Thoracic aorta (tissue), 2 donors: ENCODE measurements at regions not wholly inside any gene's neighbourhood (a gene's known extent, or its start where the extent isn't known, plus 50 kb on each side); places are given as distances from the start of the nearest gene placed in this dataset.

Experiments used
- ATAC-seq: fragments of 150-250 bp; one replicate; pipeline ENCODE4 v1.8.0; 2017; ENCODE audit warnings: low read depth; ENCODE audit not compliant: insufficient number of reproducible peaks, low FRiP score
- DNase-seq: peaks from one replicate; pipeline ENCODE4 v3.0.0-alpha.2; 2020; ENCODE audit warnings: low spot score
- H3K27ac ChIP-seq, 2 donors: fragments of 200-600 bp; sonication (generic); 1 replicate in 1 of 2; 2 replicates in 1 of 2; pipeline ENCODE4 v1.5.1; 2016; ENCODE audit warnings: mild to moderate bottlenecking in 2 of 2, moderate library complexity in 2 of 2
- H3K27me3 ChIP-seq: fragments of 200-600 bp; sonication (generic); replicated peaks from 2 replicates; pipeline ENCODE4 v1.6.0; 2016; ENCODE audit warnings: mild to moderate bottlenecking; ENCODE audit not compliant: insufficient read depth
- H3K36me3 ChIP-seq: fragments of 200-600 bp; sonication (generic); one replicate; pipeline ENCODE4 v1.5.1; 2016
- H3K4me1 ChIP-seq, 2 donors: fragments of 200-600 bp; sonication (generic); 1 replicate in 1 of 2; 2 replicates in 1 of 2; pipeline versions ENCODE4 v1.5.1 to v1.6.0; 2016; ENCODE audit warnings: low read depth in 2 of 2, mild to moderate bottlenecking in 1 of 2; ENCODE audit not compliant: control insufficient read depth in 1 of 2
- H3K4me3 ChIP-seq: fragments of 200-600 bp; sonication (generic); 2 replicates; pipeline ENCODE4 v1.5.1; 2016; ENCODE audit warnings: mild to moderate bottlenecking
- H3K9me3 ChIP-seq: fragments of 200-600 bp; sonication (generic); 2 replicates; pipeline ENCODE4 v1.5.1; 2016
- CTCF ChIP-seq: fragments of 200-600 bp; sonication (generic); IDR thresholded peaks from one replicate; pipeline ENCODE4 v1.5.1; 2019; ENCODE audit warnings: antibody characterized with exemption

- no peak for TF ChIP-seq CTCF
- H3K4me3 ChIP-seq: no peak overlapping the region
- no peaks in the 10 kb centered on the region for H3K36me3 ChIP-seq
- H3K9me3 ChIP-seq: no peaks in the 10 kb centered on the region
- no peak overlapping the region for H3K27ac ChIP-seq
- no peak for DNase-seq
- ATAC-seq: no peak
- H3K4me1 ChIP-seq: no peaks in the 10 kb centered on the region
- no peaks in the 10 kb centered on the region for H3K27me3 ChIP-seq
Observed at GRCh38 chr2:81196933-81197628, 892.5 kb upstream of the LRRTM1 start.

GRCh38 chr2:81196383-81196851, 891.9 kb upstream of the LRRTM1 start:
- no peak overlapping the region for H3K27ac ChIP-seq
- no peak overlapping the region for H3K4me3 ChIP-seq
- H3K9me3 ChIP-seq: no peaks in the 10 kb centered on the region
- H3K4me1 ChIP-seq: no peaks in the 10 kb centered on the region
- no peaks in the 10 kb centered on the region for H3K36me3 ChIP-seq
- H3K27me3 ChIP-seq: no peaks in the 10 kb centered on the region
- DNase-seq (no peak), ATAC-seq (no peak)
- TF ChIP-seq CTCF: no peak

GRCh38 chr2:81195774-81196382, 891.3 kb upstream of the LRRTM1 start:
- DNase-seq (no peak), ATAC-seq (no peak)
- TF ChIP-seq CTCF: no peak
- H3K4me3 ChIP-seq: no peak overlapping the region
- H3K27ac ChIP-seq: no peak overlapping the region
- no peaks in the 10 kb centered on the region for H3K4me1 ChIP-seq
- H3K36me3 ChIP-seq: no peaks in the 10 kb centered on the region
- no peaks in the 10 kb centered on the region for H3K27me3 ChIP-seq
- H3K9me3 ChIP-seq: no peaks in the 10 kb centered on the region

- ATAC-seq: no peak
- DNase-seq: no peak
- no peaks in the 10 kb centered on the region for H3K27me3 ChIP-seq
Observed at GRCh38 chr2:81195017-81195773, 890.6 kb upstream of the LRRTM1 start.

More at GRCh38 chr2:81195017-81195773, 890.6 kb upstream of the LRRTM1 start:
- H3K4me3 ChIP-seq: no peak overlapping the region
- no peaks in the 10 kb centered on the region for H3K9me3 ChIP-seq
- no peaks in the 10 kb centered on the region for H3K4me1 ChIP-seq
- no peaks in the 10 kb centered on the region for H3K36me3 ChIP-seq
- no peak for TF ChIP-seq CTCF
- no peak overlapping the region for H3K27ac ChIP-seq
